HL-60 (cell line): ENCODE measurements at regions not wholly inside any gene's neighbourhood (a gene's known extent, or its start where the extent isn't known, plus 50 kb on each side); places are given as distances from the start of the nearest gene placed in this dataset.

Source experiments
- CTCF ChIP-seq: IDR thresholded peaks from one replicate; pipeline ENCODE4 v1.5.1; 2011; ENCODE audit warnings: low read length, control low read depth, inconsistent platforms; ENCODE audit not compliant: insufficient read depth
- GABPA ChIP-seq: IDR thresholded peaks from 2 replicates; pipeline ENCODE4 v1.6.1; 2012; ENCODE audit warnings: low read depth
- POLR2AphosphoS5 ChIP-seq: IDR thresholded peaks from 2 replicates; pipeline ENCODE4 v1.6.1; 2012; ENCODE audit warnings: low read depth
- REST ChIP-seq: IDR thresholded peaks from 2 replicates; pipeline ENCODE4 v1.6.1; 2012; ENCODE audit warnings: low read depth; ENCODE audit not compliant: insufficient replicate concordance
- SPI1 ChIP-seq: IDR thresholded peaks from 2 replicates; pipeline ENCODE4 v1.6.1; 2012; ENCODE audit warnings: low read depth, mild to moderate bottlenecking, borderline replicate concordance

- no peak for TF ChIP-seq CTCF
- TF ChIP-seq SPI1: no peak
- no peak for TF ChIP-seq REST
- no peak for TF ChIP-seq POLR2AphosphoS5
- no peak for TF ChIP-seq GABPA
Measured at GRCh38 chr14:86896701-86897100, 1096.3 kb downstream of the GALC start.
